HG03342 (cell line): ENCODE measurements at regions not wholly inside any gene's neighbourhood (a gene's known extent, or its start where the extent isn't known, plus 50 kb on each side); places are given as distances from the start of the nearest gene placed in this dataset.

Experiments used
- ATAC-seq: cut with Tn5 transposase; IDR thresholded peaks from one replicate; pipeline ENCODE4 v1.9.1; 2021; ENCODE audit warnings: mild to moderate bottlenecking, moderate library complexity; ENCODE audit not compliant: unreplicated experiment

DNA sequence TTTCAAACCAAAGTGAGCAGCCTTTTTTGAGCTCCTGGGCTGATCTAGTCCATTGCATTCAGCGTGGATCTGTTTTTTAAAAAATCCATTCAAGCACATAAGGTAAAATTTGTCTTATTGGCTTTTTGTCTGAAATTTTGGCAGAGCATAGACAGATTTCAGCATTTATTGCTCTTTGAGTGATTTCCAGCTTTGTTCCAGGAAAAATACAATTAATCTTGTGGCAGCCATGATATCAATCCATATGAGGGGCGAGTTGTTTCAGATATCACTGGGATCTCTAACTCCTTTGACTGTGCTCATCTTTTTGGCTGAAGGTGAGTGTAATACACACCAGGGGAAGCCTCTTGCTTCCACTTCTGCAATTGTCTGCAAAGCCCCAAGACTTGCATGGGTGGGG is 523.9 kb downstream of the SLC4A3 start:
- no peak for ATAC-seq

DNA sequence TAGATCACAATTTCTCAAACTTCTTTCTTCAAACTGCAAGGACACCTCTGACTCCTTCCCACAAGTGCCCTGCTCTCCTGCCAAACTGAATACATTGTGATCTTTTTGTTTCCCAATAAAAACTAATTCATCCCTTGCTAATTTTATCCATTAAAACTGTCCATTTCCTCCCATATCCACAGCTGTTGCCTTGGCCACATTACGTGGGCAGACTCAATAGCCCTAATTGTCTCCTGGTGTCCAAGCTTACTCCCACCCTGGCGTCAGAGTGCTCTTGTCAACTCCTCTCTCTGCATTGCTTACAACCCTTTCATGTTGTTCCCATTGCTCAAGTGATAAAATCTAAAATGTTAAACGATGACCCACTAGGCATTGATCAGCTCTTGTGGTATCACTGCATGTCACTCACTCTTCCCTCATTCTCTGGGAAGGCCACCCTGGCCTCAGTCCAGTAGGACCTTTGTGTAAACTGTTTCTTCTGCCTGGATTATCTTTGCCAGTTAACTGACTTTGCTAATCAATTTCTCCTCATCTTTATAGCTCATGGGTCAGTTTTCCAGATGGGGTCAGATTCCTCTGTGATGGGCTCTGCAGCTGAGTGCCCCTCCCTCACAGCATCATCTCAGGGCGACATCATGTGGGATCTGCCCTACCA is 525.0 kb downstream of the SLC4A3 start:
- ATAC-seq = no peak

DNA sequence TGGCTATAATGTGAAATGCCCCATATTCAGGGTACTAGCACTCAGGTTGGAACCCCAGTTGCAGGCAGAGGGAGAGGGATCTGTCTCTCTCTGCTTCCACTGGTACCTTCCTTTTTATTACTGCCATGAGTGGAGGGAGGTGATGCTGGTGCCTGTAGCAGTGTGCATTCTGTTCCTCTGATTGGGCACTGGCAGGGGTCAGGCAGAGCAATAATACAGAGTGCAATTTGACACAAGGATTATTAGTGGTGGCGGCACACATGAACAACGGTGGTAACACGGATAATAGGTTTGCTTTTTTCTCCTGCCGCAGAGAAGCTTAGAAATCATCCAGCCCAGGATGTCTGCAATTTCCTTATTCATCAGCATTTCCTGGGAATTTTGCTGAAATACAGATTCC is 525.7 kb downstream of the SLC4A3 start:
- no peak for ATAC-seq

DNA sequence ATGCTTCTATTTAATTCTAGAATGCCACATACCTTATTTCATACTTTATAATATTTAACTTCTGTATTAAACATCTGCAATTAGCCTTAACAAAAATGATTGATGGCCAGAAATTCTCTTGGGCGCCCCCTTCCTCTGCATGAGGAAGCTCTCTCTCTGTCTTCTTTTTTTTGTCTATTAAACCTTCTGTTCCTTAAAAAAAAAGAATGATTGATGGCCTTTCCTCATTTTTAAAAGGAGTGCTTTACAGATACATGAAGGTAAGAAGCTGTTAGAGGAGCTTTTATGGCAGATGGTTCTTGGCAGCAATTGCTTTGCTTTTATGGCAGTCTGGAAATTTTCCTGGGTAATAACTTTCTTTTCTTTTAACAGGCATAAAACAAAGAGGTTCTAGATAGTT is 526.9 kb downstream of the SLC4A3 start:
- no peak for ATAC-seq

DNA sequence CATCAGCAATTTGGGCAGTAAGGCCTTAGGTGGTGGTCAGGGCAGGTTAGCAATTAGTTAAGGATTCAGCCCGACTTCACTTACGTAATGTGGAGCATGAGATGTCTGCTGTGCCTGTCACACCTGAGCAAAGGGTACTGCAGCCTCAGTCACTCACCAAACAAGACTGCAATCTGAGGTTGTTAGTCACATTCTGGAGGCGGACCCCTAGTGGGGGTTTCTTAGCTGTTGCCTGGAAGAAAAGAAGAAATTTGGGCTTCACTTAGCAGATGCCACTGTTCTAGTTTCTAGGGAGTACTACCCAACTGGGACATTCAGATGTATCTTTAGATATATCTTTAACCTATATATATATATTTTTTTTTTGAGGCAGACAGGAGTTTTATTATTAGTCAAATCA is 529.9 kb downstream of the SLC4A3 start:
- ATAC-seq = no peak

DNA sequence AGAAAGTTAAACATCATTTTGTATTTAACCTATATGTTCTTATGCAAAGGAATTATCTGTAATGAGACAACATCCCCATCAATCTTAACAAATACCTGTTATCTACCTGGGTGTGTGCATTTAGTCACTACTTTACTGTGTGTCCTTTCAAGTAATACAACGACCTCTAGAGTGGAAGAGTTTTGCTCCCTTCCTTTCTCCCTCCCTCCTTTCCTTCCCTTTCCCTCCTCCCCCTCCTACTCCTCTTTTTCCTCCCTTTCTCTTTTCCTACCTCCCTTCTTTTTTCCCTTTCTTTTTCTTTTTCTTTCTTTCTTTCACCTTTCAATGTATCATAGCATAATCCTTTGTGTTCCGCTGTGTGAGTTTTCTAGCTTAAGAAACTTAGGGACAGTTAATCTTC is 532.3 kb downstream of the SLC4A3 start:
- no peak for ATAC-seq

DNA sequence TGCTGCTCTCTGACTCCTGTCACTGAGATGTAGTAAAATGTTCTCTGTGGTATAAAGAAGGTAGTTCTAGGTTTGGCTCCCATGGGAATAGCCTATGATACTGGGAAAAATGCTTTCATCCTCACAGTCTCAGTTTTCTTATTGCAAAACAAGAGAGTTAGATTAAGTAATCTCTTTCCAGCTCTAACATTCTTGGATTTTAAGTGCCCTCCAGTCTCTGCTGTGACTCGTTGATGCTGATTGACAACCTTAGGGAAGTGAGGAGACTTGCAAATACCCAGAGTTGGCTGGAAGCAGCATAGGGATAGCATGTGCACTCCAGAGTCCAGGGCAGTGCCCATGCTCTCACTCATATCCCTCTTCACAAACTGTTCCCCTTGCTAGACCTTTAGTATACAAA is 534.9 kb downstream of the SLC4A3 start:
- no peak for ATAC-seq

DNA sequence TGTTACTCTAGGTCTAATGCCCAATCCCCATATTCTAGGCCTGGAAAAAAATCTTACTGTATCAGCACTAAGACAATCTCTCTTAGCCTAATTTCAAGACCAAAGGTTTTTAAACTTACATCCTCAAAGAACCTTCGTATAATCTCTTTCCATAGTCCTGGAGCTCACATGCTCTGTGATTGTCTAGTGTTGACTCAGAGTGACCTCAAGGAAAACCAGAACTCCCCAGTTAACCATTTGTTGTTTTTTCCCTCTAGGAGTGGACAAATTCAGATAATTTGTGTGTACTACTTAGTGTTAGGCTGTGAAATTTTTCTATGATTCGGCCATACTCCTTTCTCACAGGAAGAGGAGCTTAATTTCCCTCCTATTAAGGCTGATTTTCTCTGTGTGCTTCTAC is 536.1 kb downstream of the SLC4A3 start:
- no peak for ATAC-seq

DNA sequence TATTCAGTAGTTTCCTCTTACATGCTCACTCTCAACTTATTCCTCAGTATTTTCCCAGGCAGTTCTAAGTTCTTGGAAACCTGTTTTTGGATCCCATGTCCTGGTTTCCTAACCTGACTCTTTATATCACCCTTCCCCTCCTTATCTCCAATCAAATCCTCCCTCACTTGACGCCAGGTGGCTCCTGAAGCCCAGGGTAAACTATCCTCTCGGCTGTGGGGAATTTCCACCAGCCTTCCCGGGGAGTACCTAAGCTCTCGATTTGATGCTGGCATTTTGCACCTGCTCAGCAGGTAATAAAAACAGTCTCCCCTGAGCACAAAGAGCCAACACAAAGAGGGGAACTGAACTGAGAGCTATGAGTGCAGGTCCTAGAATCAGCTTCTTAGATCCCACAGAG is 538.0 kb downstream of the SLC4A3 start:
- ATAC-seq = no peak

DNA sequence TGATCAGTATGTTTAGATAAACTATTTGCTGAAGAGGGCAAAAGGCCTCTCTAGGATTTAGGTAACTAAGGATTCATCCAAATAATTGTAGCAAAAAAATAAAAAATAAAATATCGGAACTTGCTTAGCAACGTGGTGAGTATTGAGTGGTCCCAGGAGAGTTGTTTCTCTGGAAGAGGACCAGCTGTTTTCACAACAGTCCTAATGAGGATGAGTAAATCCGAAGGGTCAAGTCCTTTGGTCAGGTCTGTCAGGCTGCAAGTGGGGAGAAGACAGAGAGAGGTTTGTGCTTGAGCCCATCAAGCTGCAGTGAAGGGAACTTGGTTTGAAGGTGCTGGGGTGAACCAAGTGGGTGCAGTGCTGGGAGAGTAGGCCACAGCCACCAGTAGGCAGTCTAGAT is 539.2 kb downstream of the SLC4A3 start:
- ATAC-seq = no peak

DNA sequence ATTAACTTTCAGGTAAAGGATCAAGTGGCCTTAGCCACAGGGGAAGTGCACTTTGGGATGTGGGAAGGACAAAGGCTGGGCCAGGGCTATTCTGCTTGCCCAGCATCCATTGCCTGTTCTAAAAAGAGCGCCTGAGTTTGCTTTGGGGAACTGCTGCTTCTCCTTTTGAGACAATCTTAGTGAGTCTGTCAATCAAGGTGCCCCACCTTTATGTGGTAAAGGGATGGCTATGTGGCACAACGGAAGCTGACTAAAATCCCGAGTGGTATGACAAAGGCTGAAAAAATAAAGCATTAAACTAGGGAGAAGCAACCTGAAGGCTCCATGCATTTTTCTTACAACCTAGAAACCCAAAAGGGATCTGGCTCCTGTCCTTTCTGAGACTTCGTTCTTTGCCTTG is 540.5 kb downstream of the SLC4A3 start:
- no peak for ATAC-seq

DNA sequence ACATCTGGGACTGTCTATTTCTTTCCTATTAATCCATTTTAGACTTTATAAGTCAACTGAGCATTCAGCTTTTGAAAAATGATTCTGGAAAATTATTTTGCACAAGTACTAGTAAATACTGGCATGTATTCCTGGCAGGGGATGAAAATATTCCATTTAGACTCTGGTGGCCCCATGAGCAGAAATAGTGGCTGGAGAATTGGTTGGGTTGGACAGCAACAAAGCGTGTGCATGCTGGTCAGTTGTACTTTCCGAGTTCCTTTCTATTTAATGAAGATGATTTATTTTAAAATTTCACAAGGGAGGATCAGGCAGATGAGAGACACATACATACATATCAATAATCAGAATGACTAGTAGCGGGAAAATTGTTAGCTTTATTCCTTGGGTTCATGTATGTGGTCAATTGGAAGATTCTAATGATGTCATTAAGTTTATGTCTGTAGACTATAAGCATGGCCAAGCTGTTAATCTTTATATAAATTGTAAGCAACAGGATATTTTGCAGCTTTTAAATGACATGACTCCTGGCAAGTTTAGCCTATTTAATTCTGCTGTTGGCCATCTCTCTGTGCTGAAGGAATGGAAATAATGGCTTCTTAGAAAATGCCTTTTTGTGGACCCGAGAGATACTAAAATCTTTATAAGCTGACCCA is 541.6 kb downstream of the SLC4A3 start:
- ATAC-seq = no peak

DNA sequence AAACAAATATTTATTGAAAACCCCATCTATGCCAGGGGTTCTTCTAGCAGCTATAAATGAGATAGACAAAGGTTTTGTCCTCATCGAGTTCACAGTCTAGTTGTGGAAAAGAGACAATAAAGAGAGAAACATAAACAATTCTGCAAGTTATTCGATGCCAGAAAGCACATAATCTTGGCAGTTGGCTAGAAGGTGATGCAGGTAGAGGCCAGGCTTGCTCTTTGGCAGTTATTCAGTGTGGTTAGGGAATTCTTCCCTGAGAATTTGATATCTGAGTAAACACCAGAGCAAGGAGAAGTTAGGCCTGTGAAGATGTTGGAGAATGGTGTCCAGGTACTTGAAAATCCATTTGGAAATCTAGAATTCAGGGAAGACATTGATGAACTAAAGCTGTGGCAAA is 547.4 kb downstream of the SLC4A3 start:
- no peak for ATAC-seq

DNA sequence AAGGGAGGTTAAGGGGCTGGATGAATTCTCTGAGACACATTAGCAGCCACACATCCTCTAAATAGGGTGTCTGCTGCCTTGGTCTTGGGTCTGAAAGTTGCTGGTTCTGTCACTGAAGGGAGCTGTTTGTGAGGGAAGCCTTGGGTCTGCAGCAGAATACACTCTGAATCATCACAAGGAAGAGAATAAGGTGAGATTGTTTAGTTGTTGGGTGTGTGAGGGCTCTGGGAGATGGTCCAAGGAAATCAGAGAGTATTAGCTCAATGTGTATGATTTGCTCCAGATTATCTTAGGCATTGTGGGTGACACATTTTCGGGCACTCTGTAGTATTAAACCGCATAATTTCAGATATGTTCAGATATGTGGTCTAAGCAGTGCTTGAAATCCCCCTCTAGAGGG is 548.5 kb downstream of the SLC4A3 start:
- ATAC-seq = no peak

DNA sequence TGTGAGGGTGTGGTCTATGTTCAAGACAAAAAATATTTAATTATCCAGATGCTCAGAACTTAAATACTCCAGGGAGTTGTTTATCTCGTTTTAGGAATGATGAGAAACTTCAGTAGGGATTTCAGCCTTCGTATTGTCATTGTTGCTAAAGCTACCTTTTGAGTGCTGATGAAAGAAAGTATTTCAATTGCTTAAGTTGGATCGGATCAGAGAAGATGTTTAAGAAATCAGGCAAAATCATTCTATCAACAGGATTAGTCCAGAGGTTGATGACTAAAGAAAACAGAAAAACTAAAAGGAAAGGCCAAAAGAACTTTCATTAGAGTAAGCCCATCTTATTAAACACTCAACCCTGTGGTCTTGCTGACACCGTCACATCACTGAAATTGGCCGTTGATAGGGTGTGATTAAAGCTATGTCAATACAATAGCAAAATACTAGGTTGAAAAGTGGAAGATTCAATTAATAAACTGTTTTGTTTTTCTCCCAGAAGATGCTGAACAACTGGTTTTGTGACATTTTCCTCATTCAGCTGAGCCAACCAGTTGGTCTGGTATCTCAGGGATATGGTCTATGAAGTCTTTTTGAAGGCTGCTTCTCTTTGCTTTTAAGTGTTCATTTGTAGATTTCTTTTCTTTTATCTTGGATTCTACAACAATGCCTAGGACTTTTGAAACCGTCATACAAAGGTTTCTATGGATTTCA is 551.7 kb downstream of the SLC4A3 start:
- ATAC-seq = no peak

DNA sequence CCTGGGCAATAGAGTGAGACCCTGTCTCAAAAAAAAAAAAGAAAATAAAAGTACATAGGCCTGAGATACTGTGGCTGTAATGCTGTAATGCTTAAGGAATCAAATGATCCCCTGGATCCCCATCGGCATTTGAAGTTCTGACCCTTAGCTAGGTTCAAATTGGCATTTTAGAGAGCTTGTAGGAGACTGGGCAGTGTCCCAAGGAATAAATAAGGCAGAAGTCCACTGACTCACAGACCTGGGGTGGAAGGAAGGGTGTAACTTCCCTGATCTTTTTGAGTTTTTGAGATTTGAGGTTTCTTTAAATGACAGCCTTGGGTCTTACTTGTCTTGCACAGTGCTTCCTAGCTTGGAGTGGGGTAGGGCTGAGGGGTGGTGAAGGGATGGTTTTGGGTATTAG is 553.7 kb downstream of the SLC4A3 start:
- ATAC-seq = no peak

DNA sequence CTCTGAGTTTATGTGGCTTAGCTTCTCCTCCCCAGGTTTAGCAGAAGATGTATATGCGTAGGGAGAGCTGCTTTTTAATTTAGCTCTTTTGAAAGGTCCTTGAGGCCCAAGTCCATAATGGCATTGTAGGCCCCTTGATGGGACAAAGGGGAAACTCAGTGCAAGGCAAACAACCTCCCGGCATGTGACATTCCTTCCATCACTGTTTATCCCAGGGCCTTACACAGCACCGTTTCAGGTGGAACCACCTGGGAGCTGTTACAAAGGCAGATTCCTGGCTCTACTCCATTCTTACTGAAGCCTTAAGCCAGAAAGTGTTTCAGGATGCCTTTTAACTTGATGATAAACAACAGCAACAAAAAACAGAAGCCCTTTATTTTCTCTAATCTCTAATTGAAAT is 555.4 kb downstream of the SLC4A3 start:
- no peak for ATAC-seq

DNA sequence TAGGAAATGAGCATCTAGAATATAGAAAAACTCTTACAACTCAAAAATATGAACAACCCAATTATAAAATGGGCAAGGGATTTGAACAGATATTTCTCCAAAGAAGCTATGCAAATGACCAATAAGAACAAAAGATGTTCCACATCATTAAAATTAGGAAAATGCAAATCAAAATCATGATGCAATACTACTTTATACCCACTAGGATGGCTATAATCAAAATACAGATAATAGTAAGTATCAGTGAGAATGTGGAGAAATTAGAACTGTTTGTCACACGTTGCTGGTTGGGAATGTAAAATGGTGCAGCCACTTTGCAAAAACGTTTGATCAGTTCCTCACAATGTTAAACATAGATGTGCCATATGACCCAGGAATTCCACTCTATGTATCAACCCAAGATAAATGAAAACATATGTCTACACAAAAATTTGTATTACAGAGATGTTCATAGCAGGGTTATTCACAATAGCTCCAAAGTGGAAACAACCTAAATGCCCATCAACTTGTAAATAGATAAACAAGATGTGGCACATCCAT is 558.4 kb downstream of the SLC4A3 start:
- ATAC-seq = no peak

DNA sequence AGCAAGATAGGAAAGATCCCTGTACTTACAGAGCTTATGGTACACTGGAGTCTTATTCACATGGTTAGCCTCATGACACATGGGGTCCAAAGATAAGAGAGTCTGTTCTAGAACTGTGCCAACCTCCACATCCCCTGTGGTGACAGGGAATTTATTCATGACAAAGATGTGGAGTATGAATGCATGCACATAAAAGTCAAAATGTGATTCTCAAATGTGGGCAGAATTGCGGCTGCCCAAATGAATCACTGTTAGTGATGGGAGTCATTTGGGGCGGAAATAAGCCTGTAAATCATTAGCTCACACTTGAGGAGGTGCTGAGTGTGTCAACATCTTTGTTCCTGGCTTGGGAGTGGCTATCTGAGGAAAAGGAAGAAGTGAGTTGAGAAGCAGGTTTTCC is 560.6 kb downstream of the SLC4A3 start:
- ATAC-seq = no peak

DNA sequence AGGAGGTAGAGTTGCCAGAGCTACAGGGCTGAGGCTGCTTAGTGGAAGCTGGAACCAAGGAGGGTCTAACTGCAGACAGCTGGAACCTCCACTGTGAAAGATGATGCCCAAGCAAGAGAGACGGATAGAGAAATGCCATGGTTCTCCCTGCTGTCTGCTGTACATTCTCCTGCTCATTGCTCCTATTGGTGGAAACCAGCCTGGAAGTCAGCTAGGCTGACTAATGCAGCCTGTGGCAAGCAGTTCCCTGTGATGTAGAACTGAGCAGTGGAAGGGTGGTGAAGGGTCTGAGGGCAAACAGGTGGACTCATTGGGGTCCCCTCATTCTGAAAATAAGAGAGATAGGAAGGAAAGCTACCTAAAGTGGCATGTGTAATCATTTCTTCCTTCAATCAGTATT is 563.6 kb downstream of the SLC4A3 start:
- ATAC-seq = no peak

DNA sequence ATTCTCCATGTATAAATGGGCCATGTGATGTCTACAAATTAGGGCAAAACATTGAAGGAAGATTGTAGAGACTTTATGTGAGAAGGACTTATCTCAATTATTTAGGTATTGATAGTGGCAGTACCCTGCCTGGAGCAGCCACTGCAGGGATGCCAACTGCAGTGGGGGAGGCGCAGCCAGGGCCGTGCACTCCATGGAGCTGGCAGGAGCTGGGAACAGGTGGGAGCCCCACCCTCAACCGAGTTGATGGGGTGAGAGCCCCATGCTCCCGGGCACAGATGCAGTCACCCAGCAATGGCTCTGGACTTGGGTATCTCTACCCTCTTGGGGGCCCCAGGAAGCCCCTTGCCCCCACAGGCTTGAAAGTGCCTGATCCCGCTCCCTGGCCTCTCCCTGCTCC is 564.3 kb downstream of the SLC4A3 start:
- ATAC-seq = no peak
